GM23338 (cell line): ENCODE measurements at regions not wholly inside any gene's neighbourhood (a gene's known extent, or its start where the extent isn't known, plus 50 kb on each side); places are given as distances from the start of the nearest gene placed in this dataset.

ENCODE experiments used
- ATAC-seq: fragments of 200-7000 bp; cut with Tn5 transposase; 3 replicates; pipeline ENCODE4 v1.9.1; 2020
- DNase-seq: peaks from one replicate; pipeline ENCODE4 v3.0.0-alpha.2; 2015; ENCODE audit warnings: low spot score
- H2AFZ ChIP-seq: fragments of 200-600 bp; sonication (generic); 2 replicates; pipeline ENCODE4 v1.8.0; 2016; ENCODE audit warnings: antibody characterized with exemption, mild to moderate bottlenecking, moderate library complexity
- H3F3A ChIP-seq: fragments of 200-600 bp; sonication (generic); replicated peaks from 2 replicates; pipeline ENCODE4 v1.8.0; 2017; ENCODE audit warnings: antibody characterized with exemption, mixed run types, low read depth
- H3K27ac ChIP-seq: fragments of 200-600 bp; sonication (generic); 2 replicates; pipeline ENCODE4 v1.6.1; 2016; ENCODE audit warnings: low read depth
- H3K27me3 ChIP-seq: fragments of 200-600 bp; sonication (generic); 2 replicates; pipeline ENCODE4 v1.8.0; 2016; ENCODE audit warnings: mild to moderate bottlenecking, mixed run types, moderate library complexity; ENCODE audit not compliant: insufficient read depth
- H3K36me3 ChIP-seq: fragments of 200-600 bp; sonication (generic); 2 replicates; pipeline ENCODE4 v1.8.0; 2016; ENCODE audit warnings: mild to moderate bottlenecking; ENCODE audit not compliant: insufficient read depth
- H3K4me1 ChIP-seq: fragments of 200-600 bp; sonication (generic); 2 replicates; pipeline ENCODE4 v1.8.0; 2016; ENCODE audit warnings: mild to moderate bottlenecking, moderate library complexity; ENCODE audit not compliant: insufficient read depth
- H3K4me2 ChIP-seq: fragments of 200-600 bp; sonication (generic); 2 replicates; pipeline ENCODE4 v1.7.1; 2017; ENCODE audit warnings: mixed run types
- H3K4me3 ChIP-seq: fragments of 200-600 bp; sonication (generic); 2 replicates; pipeline ENCODE4 v1.6.1; 2016; ENCODE audit warnings: mixed run types
- H3K79me2 ChIP-seq: fragments of 200-600 bp; sonication (generic); replicated peaks from 2 replicates; pipeline ENCODE4 v1.8.0; 2017; ENCODE audit warnings: mild to moderate bottlenecking; ENCODE audit not compliant: insufficient read depth
- H3K9me2 ChIP-seq: fragments of 200-600 bp; sonication (generic); 2 replicates; pipeline ENCODE4 v1.8.0; 2017; ENCODE audit not compliant: insufficient read depth
- H4K20me1 ChIP-seq: fragments of 200-600 bp; sonication (generic); replicated peaks from 2 replicates; pipeline ENCODE4 v1.8.0; 2017; ENCODE audit warnings: mild to moderate bottlenecking; ENCODE audit not compliant: insufficient read depth
- H3K27ac Mint-ChIP-seq: 2 replicates; pipeline ENCODE4 v1.8.0; 2020; ENCODE audit warnings: inconsistent platforms, mild to moderate bottlenecking, moderate library complexity, mixed read lengths
- H3K27me3 Mint-ChIP-seq: 3 replicates; pipeline ENCODE4 v1.8.0; 2022; ENCODE audit warnings: low read depth, mild to moderate bottlenecking, moderate library complexity, mixed read lengths, inconsistent platforms; ENCODE audit not compliant: insufficient read depth, poor library complexity
- H3K36me3 Mint-ChIP-seq: 3 replicates; pipeline ENCODE4 v1.8.0; 2021; ENCODE audit warnings: low read depth, mild to moderate bottlenecking, inconsistent platforms, moderate library complexity, mixed read lengths
- H3K4me1 Mint-ChIP-seq: 3 replicates; pipeline ENCODE4 v1.8.0; 2020; ENCODE audit warnings: mild to moderate bottlenecking, inconsistent platforms, mixed read lengths
- H3K4me3 Mint-ChIP-seq: 3 replicates; pipeline ENCODE4 v1.8.0; 2021; ENCODE audit warnings: moderate library complexity, mild to moderate bottlenecking, inconsistent platforms, mixed read lengths
- H3K9me3 Mint-ChIP-seq: 3 replicates; pipeline ENCODE4 v1.8.0; 2020; ENCODE audit warnings: moderate library complexity, mild to moderate bottlenecking, inconsistent platforms, mixed read lengths
- ZNF462 ChIP-seq: fragments of 250-450 bp; sonication (Bioruptor Pico); IDR thresholded peaks from 2 replicates; pipeline ENCODE4 v1.5.0; 2020; ENCODE audit warnings: mild to moderate bottlenecking, moderate library complexity

DNA sequence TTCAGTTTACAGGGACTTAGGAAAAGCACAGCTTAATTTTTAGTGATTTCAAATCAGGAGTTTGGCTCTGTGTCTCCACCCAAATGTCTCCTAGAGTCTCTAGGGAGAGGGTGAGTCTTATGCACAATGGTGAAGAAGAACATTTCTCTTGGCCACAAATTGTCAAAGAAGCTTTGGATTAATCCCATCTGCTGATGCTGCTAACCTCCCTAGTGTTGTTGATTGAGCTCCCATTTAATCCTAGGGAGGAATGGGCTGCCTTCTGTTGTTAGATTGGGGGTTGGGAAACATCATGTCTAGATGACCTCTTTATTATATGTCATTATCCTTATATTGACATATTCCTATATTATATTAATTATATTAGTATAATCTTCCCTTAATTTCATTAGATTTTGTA lies 50.0 kb upstream of the PASD1 start:
- no peaks in the 10 kb centered on the region for H3K9me3 Mint-ChIP-seq
- ATAC-seq = no peak

More for the DNA sequence above, 50.0 kb upstream of the PASD1 start:
- H2AFZ ChIP-seq = no peak overlapping the region
- no peak for TF ChIP-seq ZNF462 (CRISPR knock-in tag)
- Mint-ChIP-seq H3K4me1 (peaks cover 7% of the 10 kb centered on the region), H3K27ac (no peak overlapping the region), H3K27me3 (no peaks in the 10 kb centered on the region), H3K36me3 (no peaks in the 10 kb centered on the region), H3K4me3 (no peak overlapping the region)
- no peaks in the 10 kb centered on the region for H3K9me2 ChIP-seq
- DNase-seq = no peak
- no peak overlapping the region for H3K4me2 ChIP-seq
- no peaks in the 10 kb centered on the region for H3K4me1 ChIP-seq
- H3K79me2 ChIP-seq = no peaks in the 10 kb centered on the region
- H3K36me3 ChIP-seq = no peaks in the 10 kb centered on the region
- H4K20me1 ChIP-seq = no peaks in the 10 kb centered on the region
- no peaks in the 10 kb centered on the region for H3F3A ChIP-seq
- no peak overlapping the region for H3K4me3 ChIP-seq
- no peaks in the 10 kb centered on the region for H3K27me3 ChIP-seq
- no peak overlapping the region for H3K27ac ChIP-seq
